AG04449 (cell line): ENCODE measurements at regions not wholly inside any gene's neighbourhood (a gene's known extent, or its start where the extent isn't known, plus 50 kb on each side); places are given as distances from the start of the nearest gene placed in this dataset.
"Not testable (repeated sequence)": the region's sequence is repeated elsewhere in the genome, so short reads cannot be mapped to it uniquely, and the experiment has no call there.

ENCODE experiments used
- CTCF ChIA-PET: fragments of 350-600 bp; formaldehyde crosslinking; extraction: SDS; loops from one replicate; lab custom pipeline; 2021; ENCODE audit warnings: antibody characterized with exemption; lab: Yijun Ruan, JAX
- POLR2A ChIA-PET: fragments of 400-600, 350-600 bp; formaldehyde crosslinking; extraction: SDS; loops from one replicate; lab custom pipeline; 2020; ENCODE audit warnings: antibody characterized with exemption, inconsistent platforms; lab: Yijun Ruan, JAX
- DNase-seq: peaks from one replicate; pipeline ENCODE4 v3.0.0-alpha.2; 2010; ENCODE audit warnings: low read depth, low spot score
- H3K4me3 ChIP-seq: 2 replicates; pipeline ENCODE4 v1.5.1; 2011; ENCODE audit warnings: low read depth, mild to moderate bottlenecking, control low read depth, low read length
- CTCF ChIP-seq: IDR thresholded peaks from one replicate; pipeline ENCODE4 v1.5.1; 2011; ENCODE audit warnings: mild to moderate bottlenecking, moderate library complexity, low read length, control low read depth, inconsistent platforms; ENCODE audit not compliant: insufficient read depth; ENCODE audit errors: missing control alignments

- no peak for DNase-seq
- no peak for TF ChIP-seq CTCF
- no peak overlapping the region for H3K4me3 ChIP-seq
- ChIA-PET CTCF (no interaction called here), POLR2A (no interaction called here)
These were observed 126.4 kb downstream of the USP22 start for GRCh38 chr17:20916383-20916782.

- POLR2A ChIA-PET, result not testable (repeated sequence)
These were observed 125.1 kb downstream of the USP22 start for GRCh38 chr17:20917610-20918306.

GRCh38 chr17:20920095-20920814 is 122.6 kb downstream of the USP22 start:
- no peak for DNase-seq
- no peak for TF ChIP-seq CTCF
- H3K4me3 ChIP-seq, result no peak overlapping the region
- ChIA-PET CTCF (interaction anchor here (1.2 kb wide), 1 partner anchor 73 kb away, joined by 5 read pairs; no protein-coding TSS in a partner anchor), POLR2A (interaction anchor here (1.4 kb wide), 1 partner anchor 123 kb away, joined by 3 read pairs; no protein-coding TSS in a partner anchor)

More at GRCh38 chr17:20917610-20918306, 125.1 kb downstream of the USP22 start:
- CTCF ChIA-PET, H3K4me3 ChIP-seq, DNase-seq: not testable (repeated sequence)

- ChIA-PET CTCF (interaction anchor here (1.2 to 1.8 kb wide), 2 partner anchors 12 to 73 kb away, joined by 5 to 8 read pairs; no protein-coding TSS in a partner anchor), POLR2A (interaction anchor here (1.4 kb wide), 1 partner anchor 123 kb away, joined by 3 read pairs; no protein-coding TSS in a partner anchor)
- peak overlapping the region; percentile 10; the same call in 1 of the 2 replicates for H3K4me3 ChIP-seq
- TF ChIP-seq CTCF, result no peak
- no peak for DNase-seq
These were observed 122.0 kb downstream of the USP22 start for GRCh38 chr17:20920815-20921199.

GRCh38 chr17:20922128-20922670 is 120.6 kb downstream of the USP22 start:
- no peak for DNase-seq
- ChIA-PET POLR2A (interaction anchor here (1.4 kb wide), 1 partner anchor 121 kb away, joined by 3 read pairs; no protein-coding TSS in a partner anchor), CTCF (interaction anchor here (1.0 to 1.8 kb wide), 2 partner anchors 14 to 15 kb away, joined by 3 to 8 read pairs; no protein-coding TSS in a partner anchor)
- no peak overlapping the region for H3K4me3 ChIP-seq
- no peak for TF ChIP-seq CTCF

GRCh38 chr17:20924306-20924705 is 118.5 kb downstream of the USP22 start:
- ChIA-PET CTCF (interaction anchor here (0.7 to 0.9 kb wide), 2 partner anchors 9 to 69 kb away, joined by 3 to 4 read pairs; no protein-coding TSS in a partner anchor), POLR2A (no interaction called here)
- DNase-seq, result no peak
- TF ChIP-seq CTCF, result no peak
- H3K4me3 ChIP-seq, result no peak overlapping the region
